ENCODE measurements at regions not wholly inside any gene's neighbourhood (a gene's known extent, or its start where the extent isn't known, plus 50 kb on each side); places are given as distances from the start of the nearest gene placed in this dataset.
A peak's percentile ranks its signal among the peaks of the same experiment; 100 is the strongest.

GRCh38 chr5:141783947-141784296 is 94.3 kb downstream of the PCDH1 start:
- H3K4me3 ChIP-seq (replicated peaks; ENCODE audit: low read depth, low read length): no peak overlapping the region
- DNase-seq (ENCODE audit: low read depth): no peak
- TF ChIP-seq CTCF (IDR thresholded peaks at IDR 0.05; ENCODE audit: low read length, missing control alignments): no peak

- no peak for TF ChIP-seq CTCF (IDR thresholded peaks at IDR 0.05; ENCODE audit: low read length, missing control alignments)
- H3K4me3 ChIP-seq (replicated peaks; ENCODE audit: low read depth, low read length): no peak overlapping the region
- DNase-seq (ENCODE audit: low read depth): no peak
Observed at GRCh38 chr5:141783005-141783946, 94.9 kb downstream of the PCDH1 start.

- TF ChIP-seq CTCF (IDR thresholded peaks at IDR 0.05; ENCODE audit: low read length, missing control alignments): no peak
- DNase-seq (ENCODE audit: low read depth): no peak
- no peak overlapping the region for H3K4me3 ChIP-seq (replicated peaks; ENCODE audit: low read depth, low read length)
Observed at GRCh38 chr5:141781910-141782309, 96.3 kb downstream of the PCDH1 start.

- no peak overlapping the region for H3K4me3 ChIP-seq (replicated peaks; ENCODE audit: low read depth, low read length)
- DNase-seq (ENCODE audit: low read depth): no peak
- TF ChIP-seq CTCF (IDR thresholded peaks at IDR 0.05; ENCODE audit: low read length, missing control alignments): no peak
Observed at GRCh38 chr5:141780952-141781781, 97.0 kb downstream of the PCDH1 start.

GRCh38 chr5:141780240-141780951 is 97.8 kb downstream of the PCDH1 start:
- no peak for TF ChIP-seq CTCF (IDR thresholded peaks at IDR 0.05; ENCODE audit: low read length, missing control alignments)

GRCh38 chr5:141779503-141779973 is 97.5 kb upstream of the ARAP3 start:
- no peak for TF ChIP-seq CTCF (IDR thresholded peaks at IDR 0.05; ENCODE audit: low read length, missing control alignments)
- H3K4me3 ChIP-seq (replicated peaks; ENCODE audit: low read depth, low read length): no peak overlapping the region
- DNase-seq (ENCODE audit: low read depth): peak; percentile 31

More at GRCh38 chr5:141780240-141780951, 97.8 kb downstream of the PCDH1 start:
- no peak for DNase-seq (ENCODE audit: low read depth)
- no peak overlapping the region for H3K4me3 ChIP-seq (replicated peaks; ENCODE audit: low read depth, low read length)
